AG20443 (cell line): ENCODE measurements at regions not wholly inside any gene's neighbourhood (a gene's known extent, or its start where the extent isn't known, plus 50 kb on each side); places are given as distances from the start of the nearest gene placed in this dataset.
"Not testable (repeated sequence)": the region's sequence is repeated elsewhere in the genome, so short reads cannot be mapped to it uniquely, and the experiment has no call there.

Source experiments
- DNase-seq: peaks from one replicate; pipeline ENCODE4 v3.0.0; 2012; ENCODE audit warnings: low spot score, mixed read lengths

- peak; percentile 54 for DNase-seq
Measured at GRCh38 chr20:22070610-22071058, 365.2 kb downstream of the PAX1 start.

GRCh38 chr20:22063753-22064152 is 358.3 kb downstream of the PAX1 start:
- no peak for DNase-seq

GRCh38 chr20:22062874-22063273 is 357.4 kb downstream of the PAX1 start:
- no peak for DNase-seq

DNA sequence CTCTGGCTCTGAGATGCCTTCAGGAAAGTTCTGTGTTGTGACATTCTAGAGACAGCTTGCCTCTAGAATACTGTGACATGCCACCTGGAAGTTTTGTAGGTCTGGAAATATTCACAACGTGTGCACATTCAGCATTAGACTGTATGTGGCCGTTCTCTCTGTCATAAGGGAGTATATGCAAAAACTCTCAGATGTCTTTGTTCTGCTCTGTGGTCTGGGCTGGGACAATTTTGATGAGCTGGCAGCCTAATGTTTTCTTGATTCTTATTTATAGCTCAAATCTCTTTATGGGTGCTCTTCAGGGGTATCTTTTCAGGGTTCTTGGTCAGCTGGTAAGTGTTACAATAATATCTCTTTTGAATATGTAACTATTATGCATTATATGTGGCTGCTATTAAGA is 355.1 kb downstream of the PAX1 start:
- no peak for DNase-seq

DNA sequence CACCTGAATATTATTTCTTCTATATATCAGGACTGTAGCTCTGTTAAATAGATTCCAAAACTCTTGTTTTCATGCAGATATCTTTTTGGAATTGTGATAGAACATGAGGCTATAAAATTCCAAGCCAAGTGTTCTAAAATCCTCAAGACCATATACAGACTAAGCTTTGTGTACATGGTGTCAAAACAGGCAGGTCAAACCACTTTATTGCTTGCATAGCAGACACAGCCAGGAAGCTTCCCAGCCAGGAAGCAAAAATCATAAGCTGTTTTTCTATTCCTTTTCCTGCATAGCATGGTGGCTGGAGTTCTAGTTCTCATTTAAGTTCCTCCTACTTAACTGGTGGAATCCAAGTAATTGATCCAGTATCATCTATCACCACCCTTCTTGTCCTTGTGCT is 353.3 kb downstream of the PAX1 start:
- no peak for DNase-seq

DNA sequence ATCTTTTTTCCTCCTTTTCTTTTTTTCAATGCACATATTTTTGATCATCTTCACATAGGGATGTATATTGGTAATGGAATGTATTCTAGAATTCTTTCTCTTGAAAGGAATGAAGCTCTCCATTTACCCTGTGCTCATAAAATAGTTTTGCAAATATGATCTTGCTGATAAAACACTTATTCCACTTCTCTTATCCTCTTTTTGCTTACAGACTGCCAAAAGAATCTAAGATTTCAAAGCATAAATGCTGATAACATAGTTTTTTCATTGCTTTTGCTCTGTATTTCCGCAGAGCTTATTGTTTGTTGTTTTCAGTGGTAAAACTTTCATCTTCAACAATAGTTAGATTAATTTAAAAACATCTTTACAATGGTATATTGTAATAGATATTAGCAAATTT is 350.5 kb downstream of the PAX1 start:
- DNase-seq, result no peak

- DNase-seq, result no peak
Measured at GRCh38 chr20:22052025-22052650, 346.7 kb downstream of the PAX1 start.

DNA sequence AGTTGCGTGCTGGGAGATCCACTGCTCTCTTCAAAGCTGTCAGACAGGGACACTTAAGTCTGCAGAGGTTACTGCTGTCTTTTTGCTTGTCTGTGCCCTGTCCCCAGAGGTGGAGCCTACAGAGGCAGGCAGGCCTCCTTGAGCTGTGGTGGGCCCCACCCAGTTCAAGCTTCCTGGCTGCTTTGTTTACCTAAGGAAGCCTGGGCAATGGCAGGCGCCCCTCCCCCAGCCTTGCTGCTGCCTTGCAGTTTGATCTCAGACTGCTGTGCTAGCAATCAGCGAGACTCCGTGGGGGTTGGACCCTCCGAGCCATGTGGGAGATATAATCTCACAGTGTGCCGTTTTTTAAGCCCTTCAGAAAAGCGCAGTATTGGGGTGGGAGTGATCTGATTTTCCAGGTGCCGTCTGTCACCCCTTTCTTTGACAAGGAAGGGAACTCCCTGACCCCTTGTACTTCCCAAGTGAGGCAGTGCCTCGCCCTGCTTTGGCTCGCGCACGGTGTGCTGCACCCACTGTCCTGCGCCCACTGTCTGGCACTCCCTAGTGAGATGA is 340.6 kb downstream of the PAX1 start:
- DNase-seq, result not testable (repeated sequence)

- DNase-seq, result no peak
Measured at GRCh38 chr20:22027423-22027822, 322.0 kb downstream of the PAX1 start.

- no peak for DNase-seq
Measured at GRCh38 chr20:22020201-22020600, 314.7 kb downstream of the PAX1 start.

DNA sequence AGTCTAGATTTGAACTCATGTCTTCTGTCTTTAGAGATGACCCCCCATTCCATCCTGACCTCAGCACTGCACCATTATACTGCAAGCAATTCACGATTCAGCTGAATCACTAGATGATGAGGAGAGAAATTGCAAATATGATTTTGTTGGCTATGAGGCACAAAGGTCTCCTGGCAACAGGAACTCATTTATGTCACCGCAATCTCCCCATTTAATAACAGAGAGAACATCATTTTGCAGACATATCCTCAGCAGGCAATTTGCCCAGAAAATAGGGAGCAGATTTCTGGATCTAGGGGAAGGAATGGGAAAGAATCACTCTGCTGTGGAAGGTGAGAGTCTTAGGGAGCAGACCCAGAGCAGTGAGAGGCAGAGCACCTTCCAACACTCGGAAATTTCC is 303.0 kb downstream of the PAX1 start:
- no peak for DNase-seq

DNA sequence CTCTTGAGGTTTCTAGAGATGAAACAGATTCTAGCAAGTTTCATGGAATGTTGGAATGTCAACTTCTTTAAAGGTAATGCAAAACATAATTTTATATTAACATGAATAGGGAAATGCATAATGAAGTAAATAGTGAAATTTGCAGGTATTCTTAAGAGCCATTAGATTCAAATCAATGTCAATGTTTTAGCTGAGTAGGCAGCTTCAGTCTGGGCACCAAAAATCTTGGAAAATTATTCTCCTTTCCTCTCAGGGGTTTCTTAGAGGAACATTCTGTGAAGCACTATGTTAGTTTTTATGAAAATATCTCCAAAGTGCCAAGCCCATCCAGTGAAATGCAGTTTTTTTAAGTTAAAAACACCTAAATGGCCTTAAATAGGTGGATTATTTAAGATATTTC is 300.8 kb downstream of the PAX1 start:
- no peak for DNase-seq

GRCh38 chr20:22005535-22005934 is 300.1 kb downstream of the PAX1 start:
- no peak for DNase-seq

DNA sequence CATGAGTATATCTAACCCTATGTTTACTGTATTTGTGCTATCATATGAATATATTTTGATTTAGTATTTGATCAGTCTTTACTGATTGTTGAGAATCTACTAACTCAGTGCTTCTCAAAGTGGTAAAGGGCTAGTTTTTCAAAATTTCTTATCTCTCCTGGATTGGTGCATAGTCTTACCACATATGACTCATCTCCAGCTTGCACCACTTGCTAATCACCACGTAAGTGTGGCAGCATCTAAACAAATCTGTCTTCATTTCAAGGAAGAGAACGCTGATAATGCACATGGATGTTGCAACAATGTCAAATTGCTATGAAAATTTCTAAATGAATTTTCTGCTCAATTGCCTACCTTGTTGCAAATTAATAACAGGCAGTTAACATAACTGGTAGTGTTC is 299.5 kb downstream of the PAX1 start:
- DNase-seq, result no peak

DNA sequence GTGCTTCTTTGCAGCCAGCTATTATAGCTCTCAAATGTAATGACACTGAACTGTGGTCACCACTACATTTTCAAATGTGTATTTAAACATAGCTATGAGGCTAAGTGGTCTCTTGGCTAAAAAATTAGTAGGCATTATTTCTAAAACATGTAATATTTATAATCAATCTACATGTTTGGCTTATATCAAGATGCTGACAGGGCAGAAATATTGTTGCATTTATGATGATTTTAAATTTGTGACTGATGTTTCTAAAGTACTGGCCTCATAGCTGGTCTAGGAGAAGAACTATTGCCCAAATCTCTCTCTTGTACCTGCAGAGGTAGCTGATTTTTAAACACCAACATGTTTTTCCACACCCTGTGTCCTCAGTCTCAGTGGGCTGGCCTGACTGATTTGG is 298.2 kb downstream of the PAX1 start:
- no peak for DNase-seq

- DNase-seq, result no peak
Measured at GRCh38 chr20:22001886-22002285, 296.4 kb downstream of the PAX1 start.

DNA sequence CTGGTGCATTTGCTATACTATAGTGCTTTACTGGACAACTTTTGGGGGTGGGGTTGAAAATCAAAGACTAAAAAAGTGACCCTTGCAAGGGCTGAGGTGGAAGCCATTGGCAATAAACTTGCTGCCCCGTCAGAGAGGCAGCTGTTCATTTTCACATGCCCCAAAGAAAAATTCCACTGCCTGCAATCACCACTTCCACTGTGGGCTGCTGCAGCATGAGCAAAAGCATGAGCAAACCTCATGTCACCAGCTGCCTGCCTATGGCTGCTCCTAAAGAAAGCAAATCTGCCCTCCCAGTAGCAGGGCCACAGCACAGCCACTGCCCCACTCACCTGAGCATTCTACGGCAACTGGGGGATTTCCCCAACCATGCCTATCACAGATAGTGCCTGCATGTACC is 290.0 kb downstream of the PAX1 start:
- DNase-seq, result no peak

GRCh38 chr20:21994203-21994602 is 288.7 kb downstream of the PAX1 start:
- no peak for DNase-seq

- DNase-seq, result no peak
Measured at GRCh38 chr20:21982559-21982958, 277.1 kb downstream of the PAX1 start.

DNA sequence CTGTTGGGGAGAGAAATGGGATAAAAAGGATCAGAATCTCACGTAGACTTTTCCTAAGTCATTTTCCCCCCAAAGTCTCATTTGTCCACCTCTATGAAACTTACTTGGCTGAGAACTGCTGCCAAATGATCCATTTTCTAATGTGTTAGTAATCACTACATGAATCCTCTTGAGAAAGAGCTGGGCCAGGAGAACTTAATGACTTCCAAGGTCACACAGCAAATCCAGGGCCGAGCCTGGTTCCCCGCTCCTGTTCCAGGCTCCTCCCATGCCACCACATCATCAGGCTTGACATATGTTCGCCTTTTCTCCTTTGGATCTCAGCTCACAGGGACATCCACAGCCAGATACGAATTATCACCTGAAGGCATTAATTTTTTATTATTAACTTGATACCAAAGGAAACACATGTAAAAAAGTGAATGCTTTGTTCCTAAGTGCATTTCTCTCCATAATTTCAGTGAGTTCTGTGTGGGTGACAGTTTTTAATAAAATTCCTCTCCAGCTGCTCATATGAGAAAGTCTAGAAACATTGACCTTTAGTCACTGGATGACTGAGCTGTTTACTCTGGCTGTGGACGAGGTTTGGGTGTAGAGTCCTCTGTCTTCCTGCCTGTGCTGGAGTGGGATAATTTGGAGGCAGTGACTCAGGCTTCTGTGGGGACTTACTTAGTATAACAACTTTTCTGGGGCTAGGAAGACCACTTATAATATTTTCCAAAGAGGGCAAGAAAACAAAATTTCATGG is 276.3 kb downstream of the PAX1 start:
- DNase-seq, result peak; percentile 40

DNA sequence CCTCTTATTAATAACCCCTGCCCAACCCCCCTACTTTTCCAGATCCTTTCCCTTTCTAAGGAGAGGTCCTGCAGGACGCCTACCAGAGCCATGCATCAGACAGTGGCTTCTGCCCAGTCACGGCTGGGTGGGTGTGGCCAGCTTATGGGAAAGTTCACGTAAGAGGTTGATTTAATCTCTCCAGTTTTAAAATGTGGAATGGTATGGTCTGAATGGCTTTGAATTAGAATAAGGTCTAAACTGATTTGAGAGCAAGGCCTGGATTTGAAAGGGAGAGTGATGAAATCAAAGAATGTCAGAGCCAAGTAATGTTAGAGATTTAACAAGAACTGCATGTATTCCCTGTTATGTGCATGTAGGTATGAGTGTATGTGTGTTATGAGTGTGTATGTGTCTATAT is 275.7 kb downstream of the PAX1 start:
- DNase-seq, result no peak

DNA sequence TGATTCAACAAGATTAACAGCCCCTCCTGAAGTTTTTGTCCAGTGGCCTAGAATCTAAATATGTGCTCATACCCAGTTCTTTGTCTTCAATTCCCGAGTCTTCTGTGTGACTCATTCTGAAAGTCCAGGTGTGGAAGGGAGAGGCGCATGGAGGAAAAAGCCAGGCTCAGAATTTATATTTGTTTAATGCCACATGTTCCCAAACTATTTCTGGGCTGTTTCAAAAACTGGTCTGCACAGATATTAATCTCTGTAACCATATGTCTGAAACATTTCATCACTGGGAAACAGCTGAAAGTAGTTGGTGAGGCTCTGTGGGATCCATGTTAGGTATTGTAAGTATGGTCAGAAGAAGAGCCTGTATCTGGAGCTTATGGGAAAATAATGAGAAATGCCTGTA is 266.0 kb downstream of the PAX1 start:
- no peak for DNase-seq

DNA sequence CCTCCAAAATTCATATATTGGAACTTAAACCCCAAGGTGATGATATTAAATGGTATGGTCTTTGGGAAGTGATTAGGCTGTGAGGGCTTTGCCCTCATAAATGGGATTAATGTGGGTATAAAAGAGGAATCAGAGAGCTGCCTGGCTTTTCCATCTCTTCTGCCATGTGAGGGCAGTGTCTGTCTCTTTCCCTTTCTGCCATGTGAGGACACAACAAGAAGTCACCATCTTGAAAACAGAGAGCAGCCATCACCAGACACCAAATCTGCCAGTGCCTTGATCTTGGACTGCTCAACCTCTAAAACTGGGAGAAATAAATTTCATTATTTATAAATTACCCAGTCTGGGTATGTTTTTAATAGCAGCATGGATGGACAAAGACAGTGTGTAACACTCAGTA is 263.0 kb downstream of the PAX1 start:
- no peak for DNase-seq

- no peak for DNase-seq
Measured at GRCh38 chr20:21967481-21967880, 262.0 kb downstream of the PAX1 start.
